ENCODE measurements at regions not wholly inside any gene's neighbourhood (a gene's known extent, or its start where the extent isn't known, plus 50 kb on each side); places are given as distances from the start of the nearest gene placed in this dataset.
A peak's percentile ranks its signal among the peaks of the same experiment; 100 is the strongest.

DNA sequence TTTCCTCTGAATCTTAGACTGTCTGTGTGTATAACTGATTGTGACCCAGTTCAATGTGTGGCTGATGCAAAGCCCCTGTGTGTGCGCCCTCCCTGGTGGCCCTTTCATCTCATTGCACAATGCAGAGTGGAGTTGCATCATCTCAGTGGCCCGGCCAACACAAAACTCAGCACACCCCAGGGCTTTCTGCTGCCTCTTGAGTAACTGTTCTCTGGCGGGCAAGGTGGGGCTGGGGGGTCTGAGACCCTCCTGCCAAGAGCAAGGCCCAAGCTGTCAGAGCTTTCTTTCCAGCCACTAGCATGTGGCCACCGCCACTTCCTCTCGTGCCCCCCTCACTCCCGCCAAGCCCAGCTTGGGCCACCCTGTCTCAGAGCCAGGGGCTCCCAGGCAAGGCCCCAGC is 80.7 kb upstream of the ALDH1L1 start:
- Histone ChIP-seq H3K27ac (peak overlapping the region; percentile 72 to 84), H3K4me3 (no peak overlapping the region)
- TF ChIP-seq, protein P1, sequence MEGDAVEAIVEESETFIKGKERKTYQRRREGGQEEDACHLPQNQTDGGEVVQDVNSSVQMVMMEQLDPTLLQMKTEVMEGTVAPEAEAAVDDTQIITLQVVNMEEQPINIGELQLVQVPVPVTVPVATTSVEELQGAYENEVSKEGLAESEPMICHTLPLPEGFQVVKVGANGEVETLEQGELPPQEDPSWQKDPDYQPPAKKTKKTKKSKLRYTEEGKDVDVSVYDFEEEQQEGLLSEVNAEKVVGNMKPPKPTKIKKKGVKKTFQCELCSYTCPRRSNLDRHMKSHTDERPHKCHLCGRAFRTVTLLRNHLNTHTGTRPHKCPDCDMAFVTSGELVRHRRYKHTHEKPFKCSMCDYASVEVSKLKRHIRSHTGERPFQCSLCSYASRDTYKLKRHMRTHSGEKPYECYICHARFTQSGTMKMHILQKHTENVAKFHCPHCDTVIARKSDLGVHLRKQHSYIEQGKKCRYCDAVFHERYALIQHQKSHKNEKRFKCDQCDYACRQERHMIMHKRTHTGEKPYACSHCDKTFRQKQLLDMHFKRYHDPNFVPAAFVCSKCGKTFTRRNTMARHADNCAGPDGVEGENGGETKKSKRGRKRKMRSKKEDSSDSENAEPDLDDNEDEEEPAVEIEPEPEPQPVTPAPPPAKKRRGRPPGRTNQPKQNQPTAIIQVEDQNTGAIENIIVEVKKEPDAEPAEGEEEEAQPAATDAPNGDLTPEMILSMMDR (IDR thresholded peaks at IDR 0.05), result no peak
- DNase-seq (ENCODE audit: low spot score), result peak; percentile 90

DNA sequence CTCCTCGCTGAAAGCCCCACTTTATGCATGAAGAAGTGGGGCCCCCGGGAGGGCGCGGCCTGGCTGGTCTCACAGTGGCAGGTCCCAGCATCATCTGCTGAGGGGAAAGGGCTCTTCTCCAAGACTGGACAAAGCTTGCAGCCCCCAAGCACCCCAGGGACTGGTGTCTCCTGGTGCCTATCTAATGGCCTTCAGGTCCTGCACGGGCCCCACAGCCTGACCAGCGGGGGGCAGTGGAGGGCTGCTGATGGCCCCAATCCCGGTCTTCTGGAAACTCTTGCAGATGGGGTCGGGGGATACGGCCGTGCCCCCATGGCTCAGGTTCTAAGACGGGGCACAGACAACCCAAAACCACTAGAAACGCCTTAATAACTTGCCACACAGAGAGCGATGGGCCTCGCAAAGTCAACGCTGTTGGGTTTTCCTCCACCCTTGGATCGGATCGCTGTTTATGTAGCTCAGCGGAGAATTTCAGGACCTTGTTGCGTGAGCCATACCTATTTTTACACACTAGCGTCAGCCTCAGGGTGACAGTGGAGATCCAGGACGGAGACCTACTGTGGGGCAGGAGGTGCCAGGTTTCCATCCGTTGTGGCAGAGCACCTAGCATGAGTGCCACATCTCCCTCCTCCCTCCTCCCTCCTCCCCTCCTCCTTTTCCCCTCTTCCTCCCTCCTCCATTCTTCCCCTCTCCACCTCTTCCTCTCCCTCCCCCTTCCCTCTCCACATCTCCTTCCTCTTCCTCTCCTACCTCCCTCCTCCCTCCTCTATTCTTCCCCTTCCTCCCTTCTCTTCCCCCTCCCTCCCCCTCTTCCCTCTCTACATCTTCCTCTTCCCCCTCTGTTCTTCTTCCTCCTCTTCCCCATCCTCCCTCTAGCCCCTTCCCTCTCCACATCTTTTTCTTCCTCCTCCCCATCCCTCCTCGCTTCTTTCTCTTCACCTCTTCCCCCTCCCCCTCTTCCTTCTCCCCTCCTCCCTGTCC is 79.3 kb upstream of the ALDH1L1 start:
- TF ChIP-seq, protein P1 (IDR thresholded peaks at IDR 0.05), result peak; percentile 73
- H3K4me3 ChIP-seq, result peak overlapping the region; percentile 61
- H3K27ac ChIP-seq, result peak overlapping the region; percentile 72 to 84
- DNase-seq (ENCODE audit: low spot score), result peak; percentile 84

DNA sequence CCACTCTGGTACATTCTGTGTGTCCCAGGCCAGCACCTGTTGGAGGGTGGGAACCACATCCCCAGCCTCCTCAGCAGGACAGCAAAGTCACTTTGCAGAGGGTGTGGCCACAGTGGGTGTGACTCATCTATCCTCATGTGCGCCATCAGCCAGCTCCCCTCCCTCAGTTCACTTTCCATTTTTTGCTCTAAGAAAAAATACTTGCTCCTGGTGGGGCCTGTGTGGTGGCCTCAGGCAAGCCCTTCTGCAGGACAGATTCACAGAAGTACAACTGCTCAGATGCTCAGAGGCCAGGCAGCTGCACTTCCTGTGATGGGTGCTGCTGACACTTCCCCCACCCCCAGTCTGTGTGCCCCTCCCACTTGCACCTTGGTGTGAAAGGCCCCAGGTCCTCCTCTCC is 78.3 kb upstream of the ALDH1L1 start:
- H3K27ac ChIP-seq, result peak overlapping the region in 1 of 2 donors; percentile 84

DNA sequence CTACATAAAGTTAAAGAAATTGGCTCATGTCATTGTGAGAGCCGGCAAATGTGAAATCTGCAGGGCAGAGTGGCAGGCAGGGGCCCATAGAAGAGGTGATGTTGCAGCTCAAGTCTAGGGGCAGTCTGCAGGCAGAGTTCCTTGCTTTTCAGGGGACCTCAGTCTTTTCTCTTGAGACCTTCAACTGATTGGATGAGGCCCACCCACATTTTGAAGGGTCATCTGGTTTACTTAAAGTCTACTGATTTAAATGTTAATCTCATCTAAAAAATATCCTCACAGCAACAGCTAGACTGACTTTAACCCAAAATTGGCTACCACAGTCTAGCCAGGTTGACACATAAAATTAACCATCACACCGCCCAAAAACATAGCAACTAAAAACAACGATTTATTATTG is 77.6 kb upstream of the ALDH1L1 start:
- TF ChIP-seq, protein P1 (IDR thresholded peaks at IDR 0.05), result no peak
- Histone ChIP-seq H3K27ac (no peak overlapping the region), H3K4me3 (no peak overlapping the region)
- DNase-seq (ENCODE audit: low spot score), result no peak

More for the DNA sequence above, 78.3 kb upstream of the ALDH1L1 start:
- H3K4me3 ChIP-seq, result no peak overlapping the region
- TF ChIP-seq, protein P1 (IDR thresholded peaks at IDR 0.05), result no peak
- no peak for DNase-seq (ENCODE audit: low spot score)

DNA sequence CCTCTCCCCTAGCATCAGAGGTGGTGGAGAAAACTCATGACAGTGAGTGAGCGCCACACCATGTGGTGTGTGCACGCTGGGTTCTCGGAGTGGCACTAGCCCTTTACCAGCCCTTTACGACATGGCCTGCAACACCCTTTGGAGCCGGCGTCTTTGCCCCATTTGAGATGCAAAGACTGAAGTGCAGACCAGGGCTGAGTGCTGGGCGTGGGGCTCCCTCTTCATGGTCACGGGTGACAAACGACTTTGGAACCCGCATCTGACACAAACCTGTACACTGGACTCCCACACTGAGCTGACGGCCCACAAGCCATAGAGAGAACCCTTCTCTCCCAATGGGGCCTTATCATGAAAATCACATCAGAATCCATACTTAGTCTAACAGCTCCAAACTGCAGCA is 76.8 kb upstream of the ALDH1L1 start:
- Histone ChIP-seq H3K27ac (no peak overlapping the region), H3K4me3 (no peak overlapping the region)
- DNase-seq (ENCODE audit: low spot score), result no peak
- TF ChIP-seq, protein P1 (IDR thresholded peaks at IDR 0.05), result no peak

DNA sequence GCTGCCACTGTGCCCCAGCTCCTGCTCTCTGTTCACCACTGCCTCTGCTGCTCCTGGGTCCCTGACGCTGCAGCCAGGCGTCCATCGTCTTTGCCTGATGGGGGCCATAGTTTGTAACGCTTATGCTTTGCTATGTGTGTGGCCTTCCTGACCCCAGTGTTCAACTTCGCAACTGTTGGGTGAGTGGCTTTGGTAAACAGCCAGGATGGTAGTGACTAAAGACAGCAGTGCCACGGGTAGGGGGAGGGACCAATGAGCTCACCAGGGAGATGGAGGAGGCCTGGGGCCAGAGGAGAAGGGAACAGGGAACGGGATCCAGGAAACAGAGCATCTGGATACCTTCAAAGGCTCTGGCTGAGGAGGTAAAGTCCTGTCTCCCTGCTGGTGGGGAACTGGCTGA is 75.9 kb upstream of the ALDH1L1 start:
- Histone ChIP-seq H3K4me3 (no peak overlapping the region), H3K27ac (no peak overlapping the region)
- TF ChIP-seq, protein P1 (IDR thresholded peaks at IDR 0.05), result no peak
- no peak for DNase-seq (ENCODE audit: low spot score)

DNA sequence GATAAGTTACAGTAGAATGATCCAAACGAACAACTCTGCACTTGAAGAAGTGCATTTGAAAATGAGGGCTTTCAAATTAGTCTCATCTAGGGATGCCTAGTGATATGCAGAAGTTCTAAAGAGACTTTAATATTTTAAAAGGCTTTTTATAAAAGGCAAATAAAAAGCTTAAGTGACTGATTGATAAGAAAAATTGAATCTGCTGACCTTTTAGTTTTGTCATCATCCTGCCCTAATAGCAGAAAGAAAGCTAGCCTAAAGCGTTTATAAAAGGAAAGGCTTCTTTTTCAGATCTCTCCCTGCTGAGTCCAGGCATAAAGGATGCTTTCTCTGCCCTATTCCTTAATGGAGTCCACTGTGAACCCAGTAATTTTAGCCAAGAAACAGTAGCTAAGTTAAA is 72.7 kb upstream of the ALDH1L1 start:
- H3K4me3 ChIP-seq, result no peak overlapping the region
- no peak for DNase-seq (ENCODE audit: low spot score)
- TF ChIP-seq, protein P1 (IDR thresholded peaks at IDR 0.05), result no peak
- H3K27ac ChIP-seq, result no peak overlapping the region
